ENCODE measurements at regions not wholly inside any gene's neighbourhood (a gene's known extent, or its start where the extent isn't known, plus 50 kb on each side); places are given as distances from the start of the nearest gene placed in this dataset.

- no peak for TF ChIP-seq CTCF (IDR thresholded peaks at IDR 0.05; ENCODE audit: control insufficient read depth, insufficient read depth, low read depth, low read length, missing control alignments)
- H3K4me3 ChIP-seq (ENCODE audit: control insufficient read depth, low read depth, low read length): no peak overlapping the region
- DNase-seq (ENCODE audit: low read depth): no peak
Measured at GRCh38 chr21:25127811-25128210, 479.5 kb downstream of the MRPL39 start.

DNA sequence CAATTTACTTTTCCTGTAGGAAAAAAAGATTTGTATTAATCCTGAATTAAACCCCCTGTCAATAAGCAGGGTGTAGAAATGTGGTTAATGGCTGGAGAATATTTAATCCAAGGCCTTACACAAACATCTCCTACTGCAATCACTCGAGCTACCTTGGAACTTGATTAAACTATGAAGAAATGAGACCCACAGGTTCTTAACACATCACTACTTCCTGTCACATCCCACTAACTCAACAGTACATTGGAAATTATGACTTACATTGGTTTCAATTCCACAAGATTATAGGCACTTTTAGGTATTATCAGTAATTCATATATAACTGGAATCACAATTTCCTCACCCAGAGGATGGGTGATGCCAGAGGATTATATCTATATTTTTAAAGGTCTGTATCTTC, 480.3 kb downstream of the MRPL39 start:
- no peak overlapping the region for H3K4me3 ChIP-seq (ENCODE audit: control insufficient read depth, low read depth, low read length)
- TF ChIP-seq CTCF (IDR thresholded peaks at IDR 0.05; ENCODE audit: control insufficient read depth, insufficient read depth, low read depth, low read length, missing control alignments): no peak
- DNase-seq (ENCODE audit: low read depth): no peak

GRCh38 chr21:25126564-25126963, 480.7 kb downstream of the MRPL39 start:
- DNase-seq (ENCODE audit: low read depth): no peak
- TF ChIP-seq CTCF (IDR thresholded peaks at IDR 0.05; ENCODE audit: control insufficient read depth, insufficient read depth, low read depth, low read length, missing control alignments): no peak
- no peak overlapping the region for H3K4me3 ChIP-seq (ENCODE audit: control insufficient read depth, low read depth, low read length)

DNA sequence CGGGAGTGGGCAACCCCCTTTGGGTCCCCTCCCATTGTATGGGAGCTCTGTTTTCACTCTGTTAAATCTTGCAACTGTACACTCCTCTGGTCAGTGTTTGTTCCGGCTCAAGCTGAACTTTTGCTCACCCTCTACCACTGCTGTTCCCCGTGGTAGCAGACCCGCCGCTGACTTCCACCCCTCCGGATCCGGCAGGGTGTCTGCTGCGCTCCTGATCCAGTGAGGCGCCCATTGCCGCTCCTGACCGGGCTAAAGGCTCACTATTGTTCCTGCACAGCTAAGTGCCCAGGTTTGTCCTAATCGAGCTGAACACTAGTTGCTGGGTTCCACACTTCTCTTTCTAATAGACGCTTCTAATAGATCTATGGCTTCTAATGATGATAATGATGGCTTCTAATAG, 488.6 kb downstream of the MRPL39 start:
- no peak for DNase-seq (ENCODE audit: low read depth)
- no peak overlapping the region for H3K4me3 ChIP-seq (ENCODE audit: control insufficient read depth, low read depth, low read length)
- TF ChIP-seq CTCF (IDR thresholded peaks at IDR 0.05; ENCODE audit: control insufficient read depth, insufficient read depth, low read depth, low read length, missing control alignments): no peak

DNA sequence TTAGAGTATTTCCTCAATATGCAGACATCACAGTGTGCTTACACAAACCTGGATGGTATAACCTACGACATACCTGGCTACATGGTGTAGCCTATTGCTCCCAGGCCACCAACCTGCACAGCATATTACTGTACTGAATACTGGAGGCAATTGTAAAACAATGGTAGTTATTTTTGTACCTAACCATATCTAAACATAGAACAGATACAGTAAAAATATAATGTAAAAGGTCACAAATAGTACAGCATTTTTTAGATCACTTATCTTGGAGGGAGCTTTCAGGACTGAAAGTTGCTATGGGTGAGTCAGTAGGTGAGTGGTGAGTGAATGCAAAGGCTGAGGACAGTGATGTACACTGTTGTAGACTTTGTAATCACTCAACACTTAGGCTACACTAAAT, 492.3 kb downstream of the MRPL39 start:
- no peak for TF ChIP-seq CTCF (IDR thresholded peaks at IDR 0.05; ENCODE audit: control insufficient read depth, insufficient read depth, low read depth, low read length, missing control alignments)
- no peak for DNase-seq (ENCODE audit: low read depth)
- no peak overlapping the region for H3K4me3 ChIP-seq (ENCODE audit: control insufficient read depth, low read depth, low read length)

- TF ChIP-seq CTCF (IDR thresholded peaks at IDR 0.05; ENCODE audit: control insufficient read depth, insufficient read depth, low read depth, low read length, missing control alignments): no peak
- no peak overlapping the region for H3K4me3 ChIP-seq (ENCODE audit: control insufficient read depth, low read depth, low read length)
- no peak for DNase-seq (ENCODE audit: low read depth)
Measured at GRCh38 chr21:25107708-25108107, 499.6 kb downstream of the MRPL39 start.

All from AG09309 (cell line).